Mammary epithelial cell (primary cell): ENCODE measurements at regions not wholly inside any gene's neighbourhood (a gene's known extent, or its start where the extent isn't known, plus 50 kb on each side); places are given as distances from the start of the nearest gene placed in this dataset.

Source experiments
- CTCF ChIP-seq, 2 donors: IDR thresholded peaks in 1 of 2; conservative IDR thresholded peaks in 1 of 2; 2 replicates each; pipeline ENCODE4 v1.5.1; 2011 to 2012; ENCODE audit warnings: inconsistent platforms in 2 of 2, low read length in 2 of 2, mild to moderate bottlenecking in 2 of 2, control low read depth in 1 of 2, low read depth in 1 of 2; ENCODE audit not compliant: insufficient read depth in 1 of 2; ENCODE audit errors: extremely low read depth in 1 of 2
- EZH2 ChIP-seq: IDR thresholded peaks from 2 replicates; pipeline ENCODE4 v1.6.1; 2012; ENCODE audit warnings: low read length, inconsistent platforms, borderline replicate concordance

- TF ChIP-seq CTCF (conservative IDR thresholded peaks at IDR 0.05 in 1 of 2, IDR thresholded peaks at IDR 0.05 in 1 of 2; ENCODE audit: extremely low read depth in 1 of 2, insufficient read depth in 1 of 2, low read depth in 1 of 2, low read length in 2 of 2), result no peak
- no peak for TF ChIP-seq EZH2
Measured at GRCh38 chr7:23969443-23969842, 259.4 kb downstream of the STK31 start.
